HG03045 (cell line): ENCODE measurements at regions not wholly inside any gene's neighbourhood (a gene's known extent, or its start where the extent isn't known, plus 50 kb on each side); places are given as distances from the start of the nearest gene placed in this dataset.

Experiments
- ATAC-seq: cut with Tn5 transposase; IDR thresholded peaks from one replicate; pipeline ENCODE4 v1.9.1; 2021; ENCODE audit warnings: mild to moderate bottlenecking, moderate library complexity; ENCODE audit not compliant: unreplicated experiment

DNA sequence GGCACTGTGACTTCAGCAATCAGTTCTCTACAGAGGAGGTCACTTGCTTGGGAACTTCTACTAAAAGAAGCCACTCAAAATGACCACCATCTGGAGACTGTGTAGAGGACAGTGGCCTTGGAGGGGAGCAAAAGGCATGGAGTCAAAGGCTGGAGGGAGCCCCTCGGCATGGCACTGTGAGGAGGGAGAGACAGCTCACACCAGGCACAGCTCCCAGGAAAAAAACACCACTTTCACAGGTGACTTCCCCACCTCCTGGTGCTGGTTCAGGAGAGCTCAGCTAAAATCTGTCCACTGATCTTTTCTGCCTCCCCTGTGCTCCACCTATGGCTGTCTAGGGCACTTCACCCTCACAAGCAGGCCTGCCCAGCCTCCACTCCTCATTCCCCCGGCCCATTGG is 649.4 kb upstream of the MGMT start:
- no peak for ATAC-seq

DNA sequence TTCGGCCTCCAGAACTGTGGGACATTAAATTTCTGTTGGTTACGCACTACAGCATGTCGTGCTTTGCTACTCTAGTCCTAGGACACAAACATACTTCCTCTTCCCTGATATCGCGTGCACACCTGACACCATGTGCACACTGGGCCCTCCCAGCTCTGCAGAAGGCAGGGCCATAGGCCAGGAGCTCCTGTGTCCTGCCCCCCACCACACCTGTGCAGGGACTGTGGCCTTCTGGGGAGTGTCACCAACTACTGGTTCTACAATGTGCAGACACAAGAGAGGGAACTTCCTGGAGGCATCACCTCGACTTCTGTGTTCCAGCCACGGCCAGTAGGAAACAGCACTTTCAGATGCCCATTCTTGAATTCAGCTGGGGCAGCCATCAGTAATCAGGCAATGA is 646.4 kb upstream of the MGMT start:
- no peak for ATAC-seq

DNA sequence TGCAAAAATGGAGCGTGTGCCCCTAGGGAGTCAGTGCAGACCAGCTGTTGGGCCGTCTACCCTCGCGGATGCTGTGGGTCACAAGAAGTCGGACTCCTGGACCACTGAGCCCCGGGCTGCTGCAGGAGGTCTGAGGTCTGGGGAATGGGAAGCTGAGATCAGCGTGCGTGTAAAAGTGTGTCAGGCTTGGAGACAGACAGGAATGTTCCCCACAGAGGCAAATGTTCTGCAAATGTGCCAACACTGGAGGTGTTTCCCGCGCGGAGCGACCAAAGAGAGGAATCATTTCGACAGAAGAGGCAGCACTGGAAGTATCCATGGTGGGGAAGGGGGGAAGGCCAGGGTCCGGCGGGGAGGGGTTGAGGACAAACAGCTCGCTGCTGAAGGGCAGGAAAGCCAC is 643.8 kb upstream of the MGMT start:
- ATAC-seq, result no peak

- no peak for ATAC-seq
These were observed 641.4 kb upstream of the MGMT start for GRCh38 chr10:128825626-128826025.

DNA sequence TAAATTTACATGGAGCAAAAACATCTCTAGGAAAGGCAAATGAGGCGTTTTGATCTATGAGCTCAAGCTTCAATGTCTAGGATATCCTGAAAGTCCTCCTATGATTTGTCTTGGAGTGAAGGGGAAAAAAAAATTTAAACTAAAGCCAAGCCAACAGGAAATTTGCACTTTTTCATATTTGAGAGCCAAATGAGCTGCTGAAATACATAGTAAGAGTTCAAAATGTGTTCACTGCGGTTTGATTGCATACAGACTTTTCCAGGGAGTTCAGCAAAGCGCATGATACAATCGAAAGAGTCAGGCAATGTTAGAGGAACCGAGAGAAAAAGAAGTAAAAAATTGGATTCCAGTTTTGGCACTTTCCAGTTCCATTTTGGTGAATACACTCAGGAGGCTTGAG is 633.4 kb upstream of the MGMT start:
- ATAC-seq, result no peak

- no peak for ATAC-seq
These were observed 631.7 kb upstream of the MGMT start for GRCh38 chr10:128835361-128835760.

GRCh38 chr10:128837478-128837877 is 629.6 kb upstream of the MGMT start:
- ATAC-seq, result no peak

DNA sequence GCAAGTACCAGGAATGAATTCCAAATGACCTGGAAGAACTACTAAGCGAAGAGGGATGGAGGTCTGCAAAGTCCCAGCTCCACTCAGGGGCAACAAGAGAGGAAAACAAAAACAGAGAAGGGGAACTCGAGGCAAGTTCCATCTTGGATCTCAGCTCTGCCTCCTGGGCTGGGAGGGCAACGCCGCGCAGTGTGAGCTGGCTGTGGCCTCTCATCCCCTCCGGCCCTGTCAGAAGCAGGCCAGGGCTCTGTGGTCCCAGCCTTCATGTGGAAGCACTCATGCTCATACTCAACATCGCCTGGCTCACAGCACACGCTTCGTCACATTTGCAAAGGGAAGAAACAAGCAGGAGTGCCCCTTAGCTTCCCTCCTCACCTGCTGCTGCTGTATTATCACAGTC is 627.9 kb upstream of the MGMT start:
- ATAC-seq, result no peak

DNA sequence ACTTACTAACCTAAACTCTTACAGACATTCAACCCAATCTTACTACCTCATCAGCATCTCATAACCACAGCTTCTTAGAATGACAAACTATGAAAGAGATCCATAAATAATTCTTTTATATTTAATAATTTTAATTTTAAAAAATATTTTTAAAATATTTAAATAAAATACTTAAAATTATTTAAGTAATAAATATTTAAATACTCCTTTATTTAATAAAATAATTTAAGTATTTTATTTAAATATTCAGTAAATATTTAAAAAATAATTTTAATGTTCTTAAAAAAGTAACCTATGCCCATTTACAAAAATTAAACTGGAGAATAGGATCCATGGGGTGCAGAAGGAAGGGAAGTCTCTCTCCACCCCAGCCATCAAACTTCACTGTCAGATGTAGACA is 627.3 kb upstream of the MGMT start:
- no peak for ATAC-seq

DNA sequence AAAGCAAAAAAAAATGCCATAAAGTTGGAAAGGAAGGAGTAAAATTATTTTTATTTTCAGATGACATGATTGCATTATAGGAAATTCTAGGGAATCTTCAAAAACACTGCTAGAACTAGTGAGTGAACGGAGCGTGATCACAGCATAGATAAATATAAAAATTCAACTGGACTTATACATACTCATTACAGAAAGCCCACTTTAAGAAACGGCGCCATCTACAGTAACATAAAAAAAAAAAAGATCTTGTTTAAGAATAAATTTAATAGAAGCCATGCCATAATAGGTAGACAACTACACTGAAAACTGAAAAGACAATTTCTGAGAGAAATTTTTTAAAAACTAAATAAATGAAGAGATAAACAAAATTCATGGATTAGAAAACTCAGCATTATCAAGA is 623.1 kb upstream of the MGMT start:
- ATAC-seq, result no peak

GRCh38 chr10:128846927-128847326 is 620.1 kb upstream of the MGMT start:
- ATAC-seq, result no peak

- no peak for ATAC-seq
These were observed 618.2 kb upstream of the MGMT start for GRCh38 chr10:128848810-128849209.

DNA sequence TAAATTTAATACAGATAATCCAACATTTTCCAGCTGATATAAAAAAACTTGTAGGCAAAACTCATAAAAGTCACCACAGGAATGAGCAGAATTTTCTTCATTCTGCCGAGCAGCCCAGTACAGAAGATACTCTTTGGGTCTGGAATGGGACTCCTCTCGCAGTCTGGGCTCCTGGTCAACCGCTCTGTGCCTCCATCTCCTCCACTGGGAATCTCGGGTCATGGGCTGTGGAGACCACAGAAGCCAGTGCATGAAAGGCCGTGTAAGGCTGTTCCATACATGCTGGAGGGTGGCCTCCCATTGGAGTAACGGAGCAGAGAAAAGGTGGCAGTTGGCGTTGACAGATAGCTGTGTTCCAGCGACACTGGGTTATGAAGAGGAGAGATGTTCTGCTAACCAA is 616.4 kb upstream of the MGMT start:
- no peak for ATAC-seq

DNA sequence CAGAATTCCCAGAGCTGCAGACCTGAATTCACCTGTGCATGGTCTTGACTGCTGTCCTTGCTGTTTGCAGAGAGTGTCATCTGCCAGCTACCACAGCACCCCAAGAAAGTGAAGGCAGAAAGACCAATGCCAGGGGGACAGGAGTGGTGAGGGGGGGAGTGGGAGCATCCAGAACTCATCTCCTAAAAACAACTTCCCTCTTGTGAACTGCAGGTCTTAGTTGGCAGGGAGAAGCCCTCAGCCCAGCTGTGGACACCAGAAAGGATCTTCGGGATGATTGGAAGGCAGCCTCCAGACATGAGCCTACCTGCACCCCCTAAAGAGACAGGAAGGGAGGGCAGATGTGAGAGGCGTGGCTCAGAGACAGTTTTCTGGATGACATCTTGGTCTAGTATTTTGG is 615.8 kb upstream of the MGMT start:
- ATAC-seq, result no peak

- no peak for ATAC-seq
These were observed 615.3 kb upstream of the MGMT start for GRCh38 chr10:128851726-128852125.

GRCh38 chr10:128852449-128852848 is 614.6 kb upstream of the MGMT start:
- no peak for ATAC-seq

- no peak for ATAC-seq
These were observed 614.1 kb upstream of the MGMT start for GRCh38 chr10:128852902-128853301.

DNA sequence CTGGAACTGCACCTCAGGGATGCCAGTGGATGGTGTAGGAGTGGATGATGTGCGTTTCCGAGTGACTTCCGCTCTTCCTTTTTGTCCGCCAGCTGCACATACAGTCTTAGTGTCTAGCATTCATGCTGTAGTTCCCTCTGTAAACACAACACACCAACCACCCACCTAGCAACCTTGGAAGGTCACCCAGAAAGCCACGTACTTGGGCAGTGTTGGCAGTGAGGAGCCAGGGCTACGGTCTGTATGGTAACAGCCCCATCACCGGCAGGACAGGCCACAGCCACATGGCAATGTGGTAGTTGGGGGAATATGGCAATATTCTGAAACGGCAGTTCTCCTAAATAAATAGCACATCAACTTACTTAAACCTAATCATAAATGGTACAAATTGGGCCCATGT is 613.5 kb upstream of the MGMT start:
- no peak for ATAC-seq

- ATAC-seq, result no peak
These were observed 612.8 kb upstream of the MGMT start for GRCh38 chr10:128854204-128854603.

- no peak for ATAC-seq
These were observed 612.1 kb upstream of the MGMT start for GRCh38 chr10:128854963-128855362.

- ATAC-seq, result no peak
These were observed 611.2 kb upstream of the MGMT start for GRCh38 chr10:128855618-128856428.

GRCh38 chr10:128859738-128860386 is 607.2 kb upstream of the MGMT start:
- no peak for ATAC-seq

DNA sequence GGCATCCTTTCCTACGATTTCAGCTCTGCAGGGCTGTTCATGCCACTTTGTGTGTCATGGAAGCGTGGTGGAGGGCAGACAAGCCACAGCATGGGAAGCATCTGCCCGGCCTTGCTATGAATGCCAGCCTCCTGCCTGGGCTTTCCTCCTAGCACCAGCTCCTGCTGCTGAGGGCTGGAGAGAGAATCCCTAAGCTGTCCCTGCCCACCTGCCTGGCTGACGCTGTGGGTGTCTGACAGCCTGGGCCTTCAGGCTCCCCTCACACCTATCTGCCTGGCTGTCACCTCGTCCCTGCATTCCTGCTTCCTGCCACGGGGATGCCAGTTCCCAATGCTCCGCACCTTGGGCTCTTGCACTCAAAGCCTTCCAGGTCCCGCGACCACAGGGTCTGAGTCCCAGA is 606.5 kb upstream of the MGMT start:
- no peak for ATAC-seq
